ENCODE measurements at regions not wholly inside any gene's neighbourhood (a gene's known extent, or its start where the extent isn't known, plus 50 kb on each side); places are given as distances from the start of the nearest gene placed in this dataset.

- no peak for DNase-seq
- intact Hi-C loops (cut with DNase I): loop anchor here in 1 of 10 donors (10.0 kb wide), 1 partner anchor 81 kb away; no protein-coding TSS in a partner anchor
- Histone ChIP-seq H3K4me1 (peaks cover 0 to 11% (median 0%) of the 10 kb centered on the region in 9 donors), H3K27ac (no peak overlapping the region), H3K4me3 (no peak overlapping the region), H3K9me3 (no peaks in the 10 kb centered on the region), H3K27me3 (peaks cover 0 to 38% (median 10%) of the 10 kb centered on the region in 7 donors), H3K36me3 (no peaks in the 10 kb centered on the region)
- no peak for TF ChIP-seq CTCF (IDR thresholded peaks at IDR 0.05)
- 77% methylated on average over 14 of the region's 14 CpGs for WGBS, 2 donors
- no peak for ATAC-seq
These were observed 71.3 kb upstream of the OLFM1 start for GRCh38 chr9:135016037-135016640.

GRCh38 chr9:135016876-135017275, 70.6 kb upstream of the OLFM1 start:
- Histone ChIP-seq H3K4me1 (peaks cover 0 to 11% (median 0%) of the 10 kb centered on the region in 9 donors), H3K27me3 (peaks cover 0 to 38% (median 10%) of the 10 kb centered on the region in 7 donors), H3K36me3 (no peaks in the 10 kb centered on the region), H3K9me3 (no peaks in the 10 kb centered on the region), H3K27ac (no peak overlapping the region), H3K4me3 (no peak overlapping the region)
- no peak for TF ChIP-seq CTCF (IDR thresholded peaks at IDR 0.05)
- no peak for ATAC-seq
- no peak for DNase-seq
- intact Hi-C loops (cut with DNase I): loop anchor here in 1 of 10 donors (10.0 kb wide), 1 partner anchor 82 kb away; no protein-coding TSS in a partner anchor
- 81 to 83% methylated on average over 10 of the region's 10 CpGs for WGBS, 2 donors

- DNase-seq (no peak), ATAC-seq (no peak)
- Histone ChIP-seq H3K4me1 (peaks cover 0 to 11% (median 0%) of the 10 kb centered on the region in 9 donors), H3K27ac (no peak overlapping the region), H3K4me3 (no peak overlapping the region), H3K36me3 (no peaks in the 10 kb centered on the region), H3K9me3 (no peaks in the 10 kb centered on the region), H3K27me3 (peaks cover 0 to 32% (median 9%) of the 10 kb centered on the region in 7 donors)
- no peak for TF ChIP-seq CTCF (IDR thresholded peaks at IDR 0.05)
- 72% methylated on average over 4 of the region's 4 CpGs for WGBS, 2 donors
- intact Hi-C loops (cut with DNase I): loop anchor here in 1 of 10 donors (10.0 kb wide), 1 partner anchor 83 kb away; no protein-coding TSS in a partner anchor
These were observed 69.6 kb upstream of the OLFM1 start for GRCh38 chr9:135017899-135018298.

GRCh38 chr9:135018306-135018915, 69.1 kb upstream of the OLFM1 start:
- Histone ChIP-seq H3K27ac (no peak overlapping the region), H3K4me1 (peaks cover 0 to 11% (median 0%) of the 10 kb centered on the region in 9 donors), H3K27me3 (peaks cover 0 to 27% (median 9%) of the 10 kb centered on the region in 7 donors), H3K36me3 (no peaks in the 10 kb centered on the region), H3K4me3 (no peak overlapping the region), H3K9me3 (no peaks in the 10 kb centered on the region)
- intact Hi-C loops (cut with DNase I): loop anchor here in 1 of 10 donors (10.0 kb wide), 1 partner anchor 84 kb away; no protein-coding TSS in a partner anchor
- no peak for DNase-seq
- 88 to 90% methylated on average over 13 of the region's 13 CpGs for WGBS, 2 donors
- no peak for ATAC-seq
- TF ChIP-seq CTCF (IDR thresholded peaks at IDR 0.05): no peak

All from heart right ventricle (tissue), 16 donors.